ENCODE measurements at regions not wholly inside any gene's neighbourhood (a gene's known extent, or its start where the extent isn't known, plus 50 kb on each side); places are given as distances from the start of the nearest gene placed in this dataset.

DNA sequence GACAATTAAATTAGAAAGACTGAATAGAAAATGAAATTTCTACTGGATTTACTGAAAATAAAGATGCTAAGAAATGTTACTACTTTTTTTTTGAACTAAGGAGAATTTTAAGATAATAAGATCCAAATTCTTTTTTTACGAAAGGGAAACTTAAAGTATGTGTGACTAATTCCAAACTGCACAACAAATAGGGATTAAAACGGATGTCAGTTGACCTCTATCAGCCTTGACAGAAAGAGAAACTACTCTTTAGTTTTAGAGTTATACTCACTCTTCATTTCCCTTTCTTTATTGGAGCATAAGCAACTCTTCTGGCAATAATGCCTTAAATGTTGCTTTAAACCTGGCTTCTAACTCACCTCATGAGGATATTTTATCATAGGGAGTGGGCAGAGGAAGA is 273.8 kb downstream of the SLITRK6 start:
- TF ChIP-seq CTCF (conservative IDR thresholded peaks at IDR 0.05; ENCODE audit: low read length) (no peak), EZH2phosphoT487 (IDR thresholded peaks at IDR 0.05; ENCODE audit: borderline replicate concordance, low read depth, low read length) (no peak)
